Endometrial microvascular endothelial cells (primary cell): ENCODE measurements at regions not wholly inside any gene's neighbourhood (a gene's known extent, or its start where the extent isn't known, plus 50 kb on each side); places are given as distances from the start of the nearest gene placed in this dataset.
"Not testable (repeated sequence)": the region's sequence is repeated elsewhere in the genome, so short reads cannot be mapped to it uniquely, and the experiment has no call there.

Experiments
- in situ Hi-C: cut with HindIII; loops from 2 replicates; pipeline ENCODE4 v1.10.0; 2017; ENCODE audit warnings: low sequenced_read_pairs, low pct_unique_long_range_greater_than_20kb; ENCODE audit errors: inconsistent ontology term

DNA sequence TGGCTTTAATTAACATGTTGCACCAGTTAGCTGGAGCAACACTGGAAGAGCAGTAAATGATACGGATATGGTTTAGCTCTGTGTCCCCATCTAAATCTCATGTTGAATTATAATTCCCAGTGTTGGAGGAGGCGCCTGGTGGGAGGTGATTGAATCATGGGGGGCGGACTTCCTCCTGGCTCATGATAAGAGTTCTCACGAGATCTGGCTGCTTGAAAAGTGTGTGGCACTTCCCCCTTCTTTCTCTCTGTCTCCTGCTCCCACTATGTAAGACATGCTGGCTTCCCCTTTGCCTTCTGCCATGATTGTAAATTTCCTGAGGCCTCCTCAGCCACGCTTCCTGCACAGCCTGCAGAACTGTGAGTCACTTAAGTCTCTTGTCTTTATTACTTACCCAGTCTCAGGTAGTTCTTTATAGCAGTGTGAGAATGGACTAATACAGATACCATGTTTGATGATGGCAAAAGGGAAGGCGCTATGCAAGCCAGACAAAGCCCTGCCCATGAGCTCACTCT is 963.6 kb downstream of the SOCS6 start:
- in situ Hi-C loops: no loop called here

DNA sequence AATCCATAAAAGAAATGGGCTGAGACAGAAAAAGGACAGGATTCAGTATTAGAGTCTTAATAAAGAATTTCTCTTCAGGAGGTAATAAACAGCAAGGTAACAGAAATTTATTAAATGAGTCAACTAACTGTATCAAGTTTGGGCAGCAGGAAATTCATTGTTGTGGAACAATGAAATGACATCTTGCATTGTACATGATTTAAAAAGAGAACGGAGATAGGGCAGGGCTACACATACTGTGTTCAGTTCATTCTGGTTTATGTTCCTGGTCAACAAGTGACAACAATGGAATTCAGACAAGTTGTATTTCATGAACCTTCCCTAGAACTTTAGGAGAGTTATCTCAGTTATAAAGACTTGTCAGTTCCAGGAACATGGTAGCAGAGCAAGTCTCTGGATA is 961.3 kb downstream of the SOCS6 start:
- in situ Hi-C loops: no loop called here

DNA sequence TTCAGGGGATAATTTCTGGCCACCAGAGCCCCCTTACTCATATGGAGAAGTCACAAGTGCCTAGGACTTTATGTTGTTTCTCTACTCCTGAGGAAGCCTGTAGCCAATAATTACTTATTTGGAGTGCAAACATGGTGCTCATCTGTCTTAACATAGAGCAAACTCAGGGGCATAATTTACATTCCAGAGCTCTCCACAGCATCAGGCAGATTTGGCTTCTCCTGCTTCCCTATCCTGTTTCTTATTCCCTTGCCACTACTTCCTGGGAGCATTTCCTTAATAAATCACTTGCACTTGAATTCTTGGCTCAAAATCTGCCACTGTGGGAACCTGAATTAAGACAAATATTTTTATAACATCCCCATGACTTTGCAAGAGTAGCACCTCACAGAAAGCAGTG is 960.9 kb downstream of the SOCS6 start:
- in situ Hi-C loops: no loop called here

DNA sequence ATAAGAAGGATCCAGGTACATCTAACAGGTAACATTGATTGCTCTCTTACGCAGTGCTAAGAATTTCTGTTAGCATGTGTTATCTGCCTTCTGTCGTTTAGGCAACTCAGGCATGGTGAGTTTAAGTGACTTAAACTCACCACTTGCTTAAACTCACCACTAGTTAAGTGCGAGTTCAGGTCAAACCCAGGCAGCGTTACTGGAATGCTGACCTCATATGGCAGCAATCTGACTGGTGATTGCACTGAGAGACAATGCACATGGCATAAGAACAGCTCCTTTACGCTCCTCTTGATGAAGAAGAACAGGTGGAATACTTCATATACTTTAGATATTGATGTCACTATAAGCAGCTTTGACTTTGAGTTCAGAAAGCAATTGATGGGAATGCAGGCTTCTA is 954.1 kb downstream of the SOCS6 start:
- in situ Hi-C loops: no loop called here

DNA sequence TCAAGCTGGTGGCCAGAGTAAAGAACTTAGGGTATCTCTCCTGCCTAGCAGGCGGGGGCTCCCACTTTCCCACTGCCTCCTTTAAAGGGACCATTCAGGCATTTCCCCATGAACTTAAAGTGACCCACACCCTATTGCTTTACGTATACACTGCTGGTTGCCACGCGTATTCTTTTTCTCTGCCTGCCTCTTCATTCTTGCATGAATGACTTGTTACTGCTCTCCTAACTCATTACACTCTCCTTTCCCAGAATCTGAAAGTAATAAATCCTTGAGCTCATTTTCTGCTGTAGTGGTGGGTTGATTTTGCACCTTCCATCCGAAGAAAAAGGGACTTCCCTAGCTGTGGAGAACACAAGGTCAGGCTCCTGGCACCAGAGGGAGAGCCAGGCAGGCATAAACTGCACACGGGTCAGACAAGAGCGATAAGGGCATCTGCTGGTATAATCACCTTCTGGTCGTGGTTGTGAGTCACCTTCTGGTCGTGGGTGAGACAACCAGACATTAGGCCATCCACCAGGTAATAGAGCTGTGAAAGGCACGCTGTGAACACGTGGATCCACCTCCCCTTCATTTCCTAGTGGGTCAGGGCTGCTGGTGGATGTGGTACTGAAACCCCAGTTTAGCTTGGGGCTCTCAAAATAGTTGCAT is 950.3 kb downstream of the SOCS6 start:
- in situ Hi-C loops: no loop called here

DNA sequence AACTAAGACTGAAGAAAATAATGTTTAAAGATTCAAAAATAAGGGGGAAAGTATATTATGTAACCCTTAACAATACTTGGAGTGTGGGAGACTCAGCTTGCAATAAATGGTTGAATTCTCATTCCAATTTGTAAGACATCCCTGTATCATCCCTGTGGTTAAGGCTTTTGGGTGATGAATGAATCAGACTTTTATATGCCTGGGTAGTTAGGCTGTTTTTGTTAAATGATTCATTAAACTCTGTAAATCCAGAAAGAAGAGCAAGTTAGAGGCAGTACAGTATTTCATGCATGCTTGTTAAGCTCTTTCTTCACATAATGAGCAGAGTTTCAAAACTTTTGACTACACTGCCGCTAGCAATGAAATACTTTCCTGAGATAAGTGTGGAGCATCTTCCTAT is 948.8 kb downstream of the SOCS6 start:
- in situ Hi-C loops: no loop called here

DNA sequence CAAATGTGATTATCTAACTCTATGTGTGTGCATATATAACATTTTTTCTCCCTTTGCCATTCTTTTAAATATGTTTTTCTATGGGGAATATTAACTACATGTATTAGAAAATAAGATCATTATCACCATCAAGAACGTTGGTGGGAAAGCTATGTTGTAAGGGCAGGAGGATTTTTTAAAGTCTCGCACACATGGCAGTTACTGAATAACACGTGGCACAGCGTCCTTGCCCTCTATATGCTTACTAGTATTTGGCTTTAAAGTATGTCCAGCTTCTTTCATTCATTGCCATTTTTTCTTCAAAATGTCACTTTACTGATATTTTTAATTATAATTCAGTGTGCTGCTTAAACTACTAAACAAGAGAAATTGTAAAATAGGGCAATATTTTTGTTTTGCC is 944.3 kb downstream of the SOCS6 start:
- in situ Hi-C loops: no loop called here

DNA sequence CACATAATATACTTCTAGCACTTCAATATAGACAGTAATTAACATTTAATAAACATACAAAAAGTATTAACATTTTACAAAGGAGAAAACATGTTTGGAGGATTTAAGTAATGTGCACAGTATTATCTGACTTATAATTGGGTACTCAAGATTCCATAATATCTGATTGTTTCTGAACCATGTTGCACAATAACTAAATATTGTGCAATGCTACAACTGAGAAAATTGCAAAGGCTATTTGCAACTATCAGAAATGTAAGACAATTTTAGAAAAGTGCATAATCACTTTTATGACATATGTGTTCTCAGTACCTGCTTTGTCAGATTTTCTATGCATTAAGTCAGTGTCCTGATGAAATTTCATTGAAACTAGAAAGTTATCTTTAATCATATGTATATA is 934.6 kb downstream of the SOCS6 start:
- in situ Hi-C loops: no loop called here

DNA sequence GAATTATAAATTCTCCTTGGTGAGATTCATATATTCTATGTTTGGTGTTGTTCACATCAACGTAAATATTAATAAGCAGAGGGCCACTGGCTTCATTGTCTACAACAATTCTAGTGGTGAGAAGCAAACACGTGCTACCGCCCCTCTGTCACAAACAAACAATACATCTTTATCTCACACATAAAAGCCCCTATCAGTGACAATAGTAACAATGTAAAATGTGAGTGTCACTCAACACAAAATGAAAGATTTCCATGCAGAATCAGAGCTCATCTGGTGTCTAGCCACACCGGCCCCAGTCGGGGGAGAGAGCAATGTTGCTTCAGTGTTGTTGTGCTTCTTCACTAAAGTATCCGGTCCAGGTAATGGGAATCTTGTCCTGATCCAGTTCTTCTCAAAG is 932.6 kb downstream of the SOCS6 start:
- in situ Hi-C loops: no loop called here

DNA sequence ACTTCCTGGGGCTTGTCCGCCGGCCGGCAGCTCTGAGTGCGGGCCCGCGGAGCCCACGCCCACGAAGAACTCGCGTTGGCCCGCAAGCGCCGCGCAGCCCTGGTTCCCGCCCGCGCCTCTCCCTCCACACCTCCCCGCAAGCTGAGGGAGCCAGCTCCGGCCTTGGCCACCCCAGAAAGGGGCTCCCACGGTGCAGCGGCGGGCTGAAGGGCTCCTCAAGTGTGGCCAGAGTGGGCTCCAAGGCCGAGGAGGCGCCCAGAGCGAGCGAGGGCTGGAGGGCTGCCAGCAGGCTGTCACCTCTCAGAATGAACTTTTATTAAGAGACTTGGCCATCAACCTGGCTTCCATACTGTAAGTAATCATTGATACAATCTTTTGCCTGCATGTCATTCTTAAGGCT is 923.9 kb downstream of the SOCS6 start:
- in situ Hi-C loops: not testable (repeated sequence)

DNA sequence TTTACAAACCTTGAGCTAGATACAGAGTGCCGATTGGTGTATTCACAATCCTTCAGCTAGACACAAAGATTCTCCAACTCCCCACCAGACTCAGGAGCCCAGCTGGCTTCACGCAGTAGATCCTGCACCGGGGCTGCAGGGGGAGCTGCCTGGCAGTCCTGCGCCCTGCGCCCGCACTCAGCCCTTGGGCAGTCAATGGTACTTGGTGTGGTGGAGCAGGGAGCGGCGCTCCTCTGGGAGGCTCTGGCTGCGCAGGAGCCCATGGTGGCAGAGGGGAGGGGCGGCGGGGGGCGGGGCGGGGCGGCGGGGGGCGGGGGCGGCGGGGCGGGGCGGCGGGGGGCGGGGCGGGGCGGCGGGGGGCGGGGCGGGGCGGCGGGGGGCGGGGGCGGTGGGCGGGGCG is 923.4 kb downstream of the SOCS6 start:
- in situ Hi-C loops: no loop called here

DNA sequence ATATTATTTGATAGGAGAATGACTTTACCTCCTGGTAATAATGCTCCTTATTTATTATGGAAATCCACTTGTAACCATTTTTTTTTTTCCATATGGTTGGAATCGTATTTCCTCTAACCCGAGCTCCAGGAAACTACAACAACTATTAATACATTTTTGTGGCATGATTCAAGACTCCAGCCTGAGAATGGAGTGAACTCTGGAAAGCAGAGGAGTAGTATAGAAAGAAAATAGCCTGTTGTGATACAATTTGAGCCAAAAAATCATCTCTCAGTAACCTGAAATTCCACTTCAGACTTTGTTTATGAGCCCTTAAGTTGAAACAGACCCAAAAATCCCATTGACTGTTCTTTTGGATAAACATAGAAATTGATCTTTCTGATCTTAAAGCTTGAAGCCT is 921.1 kb downstream of the SOCS6 start:
- in situ Hi-C loops: no loop called here

DNA sequence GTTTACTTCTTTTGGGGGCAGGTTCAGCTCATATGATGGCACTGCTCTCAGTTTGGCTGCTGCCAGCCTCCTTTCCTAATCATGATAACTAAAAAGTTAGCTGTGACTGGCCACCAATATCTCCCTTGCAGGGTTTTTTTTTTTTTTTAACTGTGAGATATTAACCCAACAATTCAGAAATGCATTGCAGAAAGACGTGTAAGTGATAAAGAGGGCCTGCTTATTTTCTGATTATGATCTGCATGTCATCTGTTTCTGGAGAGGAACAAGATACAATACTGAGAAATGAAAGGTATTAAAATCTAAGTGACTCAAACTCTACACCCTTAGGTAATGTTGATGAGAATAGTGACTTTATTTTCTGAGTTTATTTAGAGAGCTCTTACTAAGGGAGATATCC is 905.6 kb downstream of the SOCS6 start:
- in situ Hi-C loops: no loop called here

DNA sequence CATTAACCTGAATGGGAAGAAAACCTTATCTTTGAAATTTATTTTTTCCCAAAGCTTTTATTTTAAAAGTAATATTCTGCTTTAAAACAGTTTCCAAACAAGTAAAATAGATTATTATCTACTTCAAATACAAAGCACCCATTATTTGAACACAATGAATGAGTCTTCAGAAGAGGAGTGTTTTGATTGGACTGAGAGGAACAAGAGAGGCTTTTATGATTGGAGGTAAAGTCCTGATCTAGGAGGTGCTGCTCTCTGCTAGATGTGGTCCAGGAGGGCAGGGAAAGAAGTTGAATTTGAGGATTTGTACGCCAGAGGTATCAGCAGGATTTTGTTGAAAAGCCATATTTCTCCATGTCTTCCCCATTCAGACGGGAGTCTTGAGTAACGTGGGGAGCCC is 900.7 kb downstream of the SOCS6 start:
- in situ Hi-C loops: no loop called here

DNA sequence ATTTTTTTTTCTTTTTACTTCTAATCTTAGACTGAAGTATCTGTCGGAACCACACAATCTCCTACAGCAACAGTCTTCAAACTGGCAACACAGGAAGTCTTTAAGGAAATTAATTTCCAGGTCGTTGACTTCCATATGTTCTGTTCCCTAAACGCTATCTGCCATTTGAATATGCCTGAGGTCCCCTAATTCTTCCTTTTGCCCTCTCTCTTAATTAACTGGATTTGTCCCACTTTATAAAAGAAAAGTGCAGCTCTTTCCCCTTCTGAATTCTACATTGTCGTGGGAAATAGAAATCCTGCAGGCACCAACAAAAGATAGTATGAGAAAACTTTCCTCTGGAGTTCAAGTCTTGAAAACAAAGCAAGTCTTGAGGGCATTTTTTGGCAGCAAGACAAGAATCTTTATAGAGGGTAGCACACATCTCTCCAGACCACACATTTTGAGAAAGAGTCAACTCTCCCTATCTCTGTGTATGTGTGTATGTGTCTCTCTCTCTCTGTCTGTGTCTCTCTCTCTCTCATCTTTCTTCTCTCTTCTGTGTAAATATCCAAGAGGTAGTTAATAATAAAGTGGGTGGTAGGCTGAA is 879.8 kb downstream of the SOCS6 start:
- in situ Hi-C loops: no loop called here

DNA sequence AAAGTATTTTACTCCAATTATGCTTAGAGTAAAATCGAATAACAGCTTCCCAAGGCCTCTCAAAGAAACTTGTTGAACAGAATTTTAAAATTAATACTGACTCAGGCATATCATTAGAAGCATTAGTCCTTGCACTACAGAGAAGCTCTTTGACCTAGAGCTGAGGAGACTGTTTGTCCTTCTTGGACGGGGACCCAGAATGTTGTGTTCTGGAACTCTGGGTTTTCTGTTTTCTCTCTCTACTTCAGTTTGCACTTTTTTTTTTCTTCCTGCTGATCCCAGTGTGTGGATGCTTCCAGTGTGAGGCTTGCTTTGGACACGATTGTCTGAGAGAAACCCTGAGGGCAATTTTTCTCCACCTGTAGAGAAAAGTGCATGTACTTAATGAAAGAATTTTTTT is 847.6 kb downstream of the SOCS6 start:
- in situ Hi-C loops: no loop called here

DNA sequence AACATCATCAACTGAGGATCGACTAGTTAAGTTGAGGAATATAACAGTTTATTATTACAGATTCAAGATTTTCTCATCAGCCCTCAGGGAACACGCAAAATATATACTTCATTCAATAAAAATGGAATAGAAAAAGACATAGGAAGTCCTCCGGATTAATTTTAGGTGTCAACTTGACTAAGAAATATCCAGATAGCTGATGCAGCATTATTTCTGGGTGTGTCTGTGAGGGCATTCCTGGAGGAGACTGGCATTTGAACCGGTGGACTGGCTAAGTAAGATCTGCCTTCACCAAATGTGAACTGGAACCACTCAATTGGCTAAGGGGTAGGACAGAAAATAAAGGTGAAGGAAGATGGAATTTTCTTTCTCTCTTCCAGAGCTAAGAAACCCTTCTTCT is 845.3 kb downstream of the SOCS6 start:
- in situ Hi-C loops: no loop called here

DNA sequence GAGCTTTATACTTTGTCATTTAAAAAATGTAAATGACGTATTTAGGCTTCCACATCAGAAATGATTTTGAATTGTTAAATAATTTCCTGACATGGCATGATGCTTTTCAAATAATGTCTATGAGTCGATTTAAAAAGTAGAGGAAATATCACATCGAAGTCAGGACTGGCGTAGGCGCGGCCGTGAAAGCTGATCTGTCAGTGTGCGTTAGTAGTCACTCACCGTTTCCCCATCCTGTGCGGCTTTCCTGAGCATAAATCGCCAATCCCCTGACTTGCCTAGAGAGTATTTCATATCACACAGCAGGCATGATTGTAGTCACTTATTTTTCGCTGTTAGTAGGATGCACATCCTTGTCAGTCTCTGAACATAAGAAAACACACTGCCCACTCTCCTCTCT is 843.1 kb downstream of the SOCS6 start:
- in situ Hi-C loops: no loop called here

DNA sequence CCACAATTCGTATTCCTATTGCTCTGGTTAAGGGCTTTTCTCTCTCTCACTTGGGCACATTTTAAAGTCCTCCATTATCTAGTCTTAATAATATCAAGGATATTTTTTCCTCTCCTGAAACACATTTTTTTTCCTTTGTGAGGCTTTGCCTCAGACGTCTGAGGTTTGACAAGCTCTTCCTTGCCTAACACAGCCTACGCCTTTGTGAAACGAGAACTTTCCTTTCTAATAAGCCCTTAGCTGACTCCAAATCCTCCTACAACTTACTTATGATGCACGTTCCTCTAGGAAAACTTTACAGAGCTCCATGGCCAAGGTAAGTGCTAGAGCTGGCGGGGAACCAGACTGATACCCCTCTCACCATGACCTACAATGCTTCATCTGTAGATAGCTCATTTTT is 841.5 kb downstream of the SOCS6 start:
- in situ Hi-C loops: no loop called here

DNA sequence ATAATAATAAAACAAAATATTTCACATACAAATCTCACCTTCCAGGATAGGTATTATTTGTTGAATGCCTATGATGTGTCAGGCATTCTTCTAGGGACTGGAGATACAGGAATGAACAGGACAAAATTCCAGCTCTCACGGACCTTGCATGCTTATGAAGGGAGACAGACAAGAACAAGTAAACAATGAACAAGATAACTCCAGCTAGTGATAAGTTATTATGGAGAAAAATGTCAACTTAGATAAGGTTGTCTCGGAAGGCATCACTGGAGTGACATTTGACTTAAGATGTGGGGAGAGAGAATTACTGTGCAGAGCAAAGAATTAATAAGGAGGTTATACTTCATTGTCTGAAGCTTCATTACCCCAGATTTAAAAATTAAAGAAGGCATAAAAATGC is 836.7 kb downstream of the SOCS6 start:
- in situ Hi-C loops: no loop called here

DNA sequence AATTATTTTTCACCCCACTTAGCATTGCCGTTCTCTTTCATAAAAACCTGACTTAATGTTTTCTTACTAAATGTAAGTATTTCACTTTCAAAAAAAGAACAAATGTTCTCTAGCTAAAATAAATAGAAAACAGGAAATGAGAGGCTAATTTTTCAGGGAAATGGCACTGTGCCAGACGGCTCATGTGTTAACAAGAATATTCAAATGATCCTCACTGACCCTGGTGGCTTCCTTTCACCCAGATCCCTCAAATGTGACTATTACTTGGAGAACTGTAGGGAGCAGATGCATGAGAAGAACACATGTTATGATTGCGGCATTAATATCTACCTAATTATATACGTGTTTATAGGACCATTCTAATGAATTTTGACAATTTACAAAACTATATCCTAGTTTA is 827.7 kb downstream of the SOCS6 start:
- in situ Hi-C loops: no loop called here
